Activated CD4-positive, alpha-beta memory T cell treated with anti-CD3 and anti-CD28 coated beads, Interleukin-2, amount 10 ng/mL, durations not matched to agents 7 days and 5 days (primary cell): ENCODE measurements at regions not wholly inside any gene's neighbourhood (a gene's known extent, or its start where the extent isn't known, plus 50 kb on each side); places are given as distances from the start of the nearest gene placed in this dataset.

Source experiments
- CTCF ChIA-PET: fragments of 350-600 bp; sonication (Branson Sonifier 250); formaldehyde crosslinking; loops from one replicate; lab custom pipeline; 2021; ENCODE audit warnings: antibody characterized with exemption, inconsistent platforms; lab: Charles Lee
- POLR2A ChIA-PET: fragments of 350-600 bp; sonication (Branson Sonifier 250); formaldehyde crosslinking; loops from one replicate; lab custom pipeline; 2021; ENCODE audit warnings: antibody characterized with exemption; lab: Charles Lee
- DNase-seq: peaks from one replicate; pipeline ENCODE4 v3.0.0-alpha.2; 2020
- H3K27ac Mint-ChIP-seq: one replicate; pipeline ENCODE4 v1.8.0; 2021; ENCODE audit warnings: mild to moderate bottlenecking, mixed read lengths
- H3K27me3 Mint-ChIP-seq: one replicate; pipeline ENCODE4 v1.8.0; 2021; ENCODE audit warnings: mixed read lengths
- H3K36me3 Mint-ChIP-seq: one replicate; pipeline ENCODE4 v1.8.0; 2021; ENCODE audit warnings: low read depth, mixed read lengths
- H3K4me1 Mint-ChIP-seq: one replicate; pipeline ENCODE4 v1.8.0; 2021; ENCODE audit warnings: mixed read lengths
- H3K4me3 Mint-ChIP-seq: one replicate; pipeline ENCODE4 v1.8.0; 2021; ENCODE audit warnings: mild to moderate bottlenecking, mixed read lengths
- H3K9me3 Mint-ChIP-seq: one replicate; pipeline ENCODE4 v1.8.0; 2021; ENCODE audit warnings: mixed read lengths

DNA sequence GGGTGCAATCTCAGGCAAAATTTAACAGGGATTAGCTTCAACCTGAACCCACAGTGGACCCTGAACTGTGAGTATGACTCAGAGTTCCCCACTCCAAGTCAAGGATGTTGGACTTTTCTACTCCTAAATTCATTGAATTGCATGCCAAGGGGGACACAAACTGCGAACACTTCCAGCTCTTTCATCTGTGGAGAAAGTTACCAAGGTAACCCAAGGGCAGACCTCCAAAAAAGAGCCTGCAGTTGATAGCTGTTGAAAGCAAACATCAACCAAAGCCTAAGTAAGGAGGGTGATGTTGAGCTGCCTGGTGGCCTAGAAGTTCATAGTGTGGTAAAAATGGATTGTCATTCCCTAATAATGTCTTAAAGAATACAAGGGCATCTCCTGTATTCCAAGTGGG, 1242.9 kb downstream of the C4orf33 start:
- CTCF ChIA-PET = no interaction called here
- POLR2A ChIA-PET = no interaction called here
- no peaks in the 10 kb centered on the region for H3K36me3 Mint-ChIP-seq

DNA sequence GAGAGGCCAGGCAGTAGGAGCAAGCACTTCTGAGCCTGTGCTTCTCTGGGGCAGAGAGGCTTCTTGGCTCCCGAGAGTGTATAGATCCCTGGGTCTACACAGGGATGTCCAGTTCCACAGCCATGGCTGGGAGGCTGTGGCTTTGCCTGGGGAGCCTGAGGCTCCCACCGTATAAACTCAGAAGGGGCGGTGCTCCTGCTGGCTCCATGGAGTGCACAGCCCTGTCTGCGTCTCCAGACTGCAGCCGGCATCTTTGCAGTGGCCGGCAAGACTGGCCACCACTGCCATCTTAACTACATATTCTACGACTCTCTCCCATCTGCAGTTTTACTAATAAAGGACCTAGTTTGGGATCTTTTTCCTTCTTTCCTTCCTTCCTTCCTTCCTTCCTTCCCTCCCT, 1253.8 kb downstream of the C4orf33 start:
- Mint-ChIP-seq H3K4me1 (no peaks in the 10 kb centered on the region), H3K36me3 (no peaks in the 10 kb centered on the region), H3K27ac (no peak overlapping the region), H3K4me3 (no peak overlapping the region), H3K9me3 (no peaks in the 10 kb centered on the region), H3K27me3 (no peaks in the 10 kb centered on the region)
- DNase-seq = no peak
- ChIA-PET POLR2A (no interaction called here), CTCF (no interaction called here)

More for the DNA sequence above, 1242.9 kb downstream of the C4orf33 start:
- no peak for DNase-seq
- Mint-ChIP-seq H3K27ac (no peak overlapping the region), H3K4me1 (no peaks in the 10 kb centered on the region), H3K9me3 (no peaks in the 10 kb centered on the region), H3K4me3 (no peak overlapping the region), H3K27me3 (no peaks in the 10 kb centered on the region)

DNA sequence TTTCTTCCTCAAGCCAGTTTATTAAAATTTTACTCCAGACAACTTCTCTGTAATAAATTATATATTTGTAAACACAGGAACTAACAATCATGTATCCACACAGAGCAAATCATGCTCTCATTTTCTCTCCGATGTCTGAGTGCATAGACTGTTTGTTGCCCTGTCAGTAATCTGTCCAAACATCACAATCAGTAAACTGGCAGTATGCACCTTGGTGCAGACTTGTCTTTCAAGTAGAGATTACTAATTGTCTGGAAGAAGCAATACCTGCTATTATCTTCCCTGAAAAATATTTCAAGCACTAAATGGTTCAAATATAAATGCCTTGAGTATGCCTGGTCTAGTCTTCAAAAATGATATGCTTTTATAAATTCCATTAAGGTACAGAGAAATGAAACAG, 1260.9 kb downstream of the C4orf33 start:
- ChIA-PET CTCF (no interaction called here), POLR2A (no interaction called here)
- H3K4me3 Mint-ChIP-seq = no peak overlapping the region
- no peak overlapping the region for H3K27ac Mint-ChIP-seq
- H3K27me3 Mint-ChIP-seq = no peaks in the 10 kb centered on the region
- H3K4me1 Mint-ChIP-seq = no peaks in the 10 kb centered on the region
- no peak for DNase-seq
- H3K9me3 Mint-ChIP-seq = no peaks in the 10 kb centered on the region
- H3K36me3 Mint-ChIP-seq = no peaks in the 10 kb centered on the region

DNA sequence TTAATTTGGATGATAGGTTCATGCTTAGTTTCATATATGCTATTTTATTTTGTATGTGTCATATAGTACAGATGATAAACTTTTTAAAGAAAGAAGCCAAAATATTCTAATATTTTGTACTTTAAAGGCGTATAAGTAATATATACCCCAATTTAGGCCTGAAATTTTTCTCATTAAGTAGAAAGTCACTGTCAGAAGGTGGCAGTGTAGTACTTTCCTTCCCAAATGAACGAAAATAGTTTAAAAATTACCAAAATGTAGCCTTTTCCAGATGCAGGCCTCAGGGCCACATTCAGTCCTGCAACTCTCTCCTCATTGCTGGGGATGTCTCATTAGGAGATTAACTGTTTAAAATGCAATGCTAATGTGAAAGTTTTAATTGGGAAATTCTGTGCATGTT, 1263.6 kb downstream of the C4orf33 start:
- Mint-ChIP-seq H3K4me3 (no peak overlapping the region), H3K27ac (no peak overlapping the region), H3K9me3 (no peaks in the 10 kb centered on the region), H3K36me3 (no peaks in the 10 kb centered on the region), H3K27me3 (no peaks in the 10 kb centered on the region), H3K4me1 (no peaks in the 10 kb centered on the region)
- ChIA-PET CTCF (no interaction called here), POLR2A (no interaction called here)
- DNase-seq = no peak

DNA sequence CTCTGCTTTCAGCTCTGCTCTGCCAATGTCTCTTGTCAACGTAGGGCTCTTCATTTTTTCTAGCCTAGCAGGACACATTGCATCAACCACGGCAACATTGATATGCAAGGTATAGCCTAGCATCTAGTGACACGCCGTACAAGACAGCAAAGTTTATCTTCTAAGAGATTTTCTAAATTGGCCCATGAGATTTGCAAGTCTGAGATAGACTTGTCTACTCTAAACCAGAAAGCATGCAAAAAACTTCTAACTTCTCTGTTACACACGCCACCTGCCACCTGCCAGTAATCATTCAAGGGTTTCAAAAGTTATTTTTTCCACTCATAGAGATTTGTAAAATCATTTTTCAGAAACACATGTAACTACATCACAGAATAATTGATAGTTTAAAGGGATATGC, 1265.7 kb downstream of the C4orf33 start:
- H3K36me3 Mint-ChIP-seq = no peaks in the 10 kb centered on the region
- H3K9me3 Mint-ChIP-seq = no peaks in the 10 kb centered on the region
- H3K4me1 Mint-ChIP-seq = no peaks in the 10 kb centered on the region
- H3K27ac Mint-ChIP-seq = no peak overlapping the region
- DNase-seq = no peak
- ChIA-PET CTCF (no interaction called here), POLR2A (no interaction called here)
- no peaks in the 10 kb centered on the region for H3K27me3 Mint-ChIP-seq
- H3K4me3 Mint-ChIP-seq = no peak overlapping the region

DNA sequence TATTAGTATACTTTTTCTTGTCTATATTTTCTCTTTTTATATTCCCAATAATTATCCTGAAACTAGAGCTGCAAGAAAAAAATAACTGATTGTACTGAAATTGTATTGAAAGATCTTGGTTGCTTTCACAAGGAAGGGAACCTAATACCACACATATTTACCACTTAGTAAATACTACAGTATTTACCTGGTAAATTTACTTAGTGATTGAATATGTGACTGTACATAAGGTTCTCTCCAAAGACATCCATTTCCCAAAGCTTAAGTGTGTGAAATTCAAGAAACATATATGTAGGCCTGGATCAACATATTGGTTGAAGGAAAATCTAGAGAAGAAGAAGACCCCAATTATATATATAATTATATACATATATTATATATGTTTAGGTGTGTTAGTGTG, 1272.7 kb downstream of the C4orf33 start:
- POLR2A ChIA-PET = no interaction called here
- no peak overlapping the region for H3K4me3 Mint-ChIP-seq
- no peaks in the 10 kb centered on the region for H3K27me3 Mint-ChIP-seq
- H3K27ac Mint-ChIP-seq = no peak overlapping the region
- H3K36me3 Mint-ChIP-seq = no peaks in the 10 kb centered on the region
- CTCF ChIA-PET = no interaction called here
- H3K4me1 Mint-ChIP-seq = no peaks in the 10 kb centered on the region
- no peaks in the 10 kb centered on the region for H3K9me3 Mint-ChIP-seq
- no peak for DNase-seq

DNA sequence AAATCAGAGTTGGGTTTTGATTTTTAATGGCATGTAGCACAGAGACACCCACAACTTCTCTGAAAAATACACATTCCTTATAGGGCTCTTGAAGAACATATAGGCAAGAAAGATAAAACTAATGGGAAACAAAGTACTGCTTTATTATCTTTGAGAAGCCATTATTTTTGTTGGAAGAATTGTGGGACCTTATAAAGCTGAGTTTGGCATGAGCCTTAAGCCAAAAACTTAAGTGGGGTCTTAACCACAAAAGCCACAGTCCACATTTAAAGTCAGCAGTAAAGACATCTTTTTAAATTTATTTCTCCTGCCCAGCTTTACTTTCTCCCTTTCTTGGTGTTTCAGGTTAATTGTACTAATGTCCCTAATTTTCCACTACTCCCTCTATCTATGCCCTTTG, 1297.3 kb downstream of the C4orf33 start:
- no peak overlapping the region for H3K27ac Mint-ChIP-seq
- ChIA-PET CTCF (no interaction called here), POLR2A (no interaction called here)
- H3K4me3 Mint-ChIP-seq = no peak overlapping the region
- H3K36me3 Mint-ChIP-seq = no peaks in the 10 kb centered on the region
- no peak for DNase-seq
- H3K4me1 Mint-ChIP-seq = no peaks in the 10 kb centered on the region
- H3K9me3 Mint-ChIP-seq = no peaks in the 10 kb centered on the region
- no peaks in the 10 kb centered on the region for H3K27me3 Mint-ChIP-seq

DNA sequence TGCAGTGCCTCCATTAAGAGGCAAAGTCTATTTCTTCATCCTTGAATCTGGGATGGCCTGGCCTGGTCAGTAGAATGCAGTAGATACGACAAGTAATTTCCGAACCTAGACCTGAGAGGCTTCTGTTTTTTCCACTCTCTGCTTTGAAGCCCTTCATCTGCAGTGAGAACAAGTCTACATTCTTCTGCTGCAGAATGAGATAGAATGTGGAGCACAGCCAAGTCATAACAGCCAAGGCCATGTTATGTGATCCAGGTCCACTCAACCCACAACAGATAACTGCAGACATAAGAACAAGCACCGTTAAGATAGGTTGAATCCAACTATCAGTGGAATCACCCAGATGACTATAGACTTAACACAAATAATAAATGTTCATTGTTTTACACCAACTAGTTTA, 1297.7 kb downstream of the C4orf33 start:
- ChIA-PET CTCF (no interaction called here), POLR2A (no interaction called here)
- Mint-ChIP-seq H3K36me3 (no peaks in the 10 kb centered on the region), H3K4me1 (no peaks in the 10 kb centered on the region), H3K27me3 (no peaks in the 10 kb centered on the region), H3K9me3 (no peaks in the 10 kb centered on the region), H3K27ac (no peak overlapping the region), H3K4me3 (no peak overlapping the region)
- DNase-seq = no peak

DNA sequence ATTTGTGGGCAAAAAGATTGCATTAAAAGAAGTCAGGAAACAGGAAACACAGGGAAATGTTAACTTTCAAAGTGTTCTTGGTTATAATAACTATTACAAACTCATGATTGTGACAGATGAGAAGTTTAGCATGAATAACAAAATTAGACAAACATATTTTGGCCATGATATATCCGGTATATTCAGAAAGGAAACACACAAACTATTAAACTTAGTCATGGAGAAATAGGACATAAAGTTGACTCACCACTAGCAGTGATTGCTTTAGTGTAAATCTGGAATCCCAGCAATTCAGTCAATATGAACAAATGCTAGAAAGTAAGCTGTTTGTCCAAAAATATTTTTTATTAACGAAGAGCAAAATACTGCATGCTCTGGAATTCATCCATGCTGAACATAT, 1299.9 kb downstream of the C4orf33 start:
- no peak for DNase-seq
- no peak overlapping the region for H3K27ac Mint-ChIP-seq
- ChIA-PET CTCF (no interaction called here), POLR2A (no interaction called here)
- peaks cover 4% of the 10 kb centered on the region for H3K9me3 Mint-ChIP-seq
- no peaks in the 10 kb centered on the region for H3K36me3 Mint-ChIP-seq
- H3K27me3 Mint-ChIP-seq = no peaks in the 10 kb centered on the region
- H3K4me1 Mint-ChIP-seq = no peaks in the 10 kb centered on the region
- no peak overlapping the region for H3K4me3 Mint-ChIP-seq

DNA sequence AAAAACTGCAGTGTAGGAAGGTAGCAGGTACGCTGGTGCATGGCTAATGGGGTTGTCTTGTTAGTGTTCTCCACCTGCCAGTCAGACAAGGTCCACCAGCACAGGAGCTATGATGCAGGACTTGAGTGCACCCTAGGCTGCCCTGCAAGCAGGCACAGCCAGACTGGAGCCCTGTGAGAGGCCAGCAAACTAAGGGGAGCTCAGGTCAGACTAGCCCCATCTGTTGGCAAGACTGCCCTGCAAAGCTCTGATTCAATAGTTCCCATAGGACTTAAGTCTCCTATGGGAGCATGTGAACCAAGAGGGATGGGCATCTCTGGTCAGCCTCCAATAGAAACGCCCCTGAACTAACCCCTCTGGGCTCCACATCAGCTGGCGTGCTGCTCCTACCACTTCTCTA, 1307.3 kb downstream of the C4orf33 start:
- DNase-seq = no peak
- Mint-ChIP-seq H3K4me3 (no peak overlapping the region), H3K36me3 (no peaks in the 10 kb centered on the region), H3K4me1 (no peaks in the 10 kb centered on the region), H3K27me3 (no peaks in the 10 kb centered on the region), H3K9me3 (peaks cover 4% of the 10 kb centered on the region), H3K27ac (no peak overlapping the region)
- CTCF ChIA-PET = no interaction called here
- POLR2A ChIA-PET = no interaction called here

DNA sequence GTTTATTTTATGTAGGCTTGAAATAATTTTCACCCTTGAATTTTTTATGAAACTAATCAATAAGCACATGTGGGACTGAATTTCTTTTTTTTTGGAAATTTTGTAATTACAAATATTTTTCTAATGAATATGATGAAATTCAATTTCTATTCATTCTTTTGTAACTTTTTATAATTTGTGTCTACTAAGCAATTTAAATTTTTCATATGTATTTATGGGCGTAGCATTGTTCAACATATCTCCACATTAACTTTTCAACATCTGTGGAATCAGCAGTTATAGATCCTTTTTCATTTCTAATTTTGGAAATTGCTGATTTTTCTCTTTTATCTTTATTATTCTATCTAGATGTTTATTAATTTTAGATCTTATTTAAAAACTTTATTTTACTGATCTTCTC, 1320.3 kb downstream of the C4orf33 start:
- Mint-ChIP-seq H3K27ac (no peak overlapping the region), H3K4me1 (no peaks in the 10 kb centered on the region), H3K4me3 (no peak overlapping the region), H3K36me3 (no peaks in the 10 kb centered on the region), H3K9me3 (peaks cover 6% of the 10 kb centered on the region), H3K27me3 (no peaks in the 10 kb centered on the region)
- CTCF ChIA-PET = no interaction called here
- no peak for DNase-seq
- POLR2A ChIA-PET = no interaction called here

DNA sequence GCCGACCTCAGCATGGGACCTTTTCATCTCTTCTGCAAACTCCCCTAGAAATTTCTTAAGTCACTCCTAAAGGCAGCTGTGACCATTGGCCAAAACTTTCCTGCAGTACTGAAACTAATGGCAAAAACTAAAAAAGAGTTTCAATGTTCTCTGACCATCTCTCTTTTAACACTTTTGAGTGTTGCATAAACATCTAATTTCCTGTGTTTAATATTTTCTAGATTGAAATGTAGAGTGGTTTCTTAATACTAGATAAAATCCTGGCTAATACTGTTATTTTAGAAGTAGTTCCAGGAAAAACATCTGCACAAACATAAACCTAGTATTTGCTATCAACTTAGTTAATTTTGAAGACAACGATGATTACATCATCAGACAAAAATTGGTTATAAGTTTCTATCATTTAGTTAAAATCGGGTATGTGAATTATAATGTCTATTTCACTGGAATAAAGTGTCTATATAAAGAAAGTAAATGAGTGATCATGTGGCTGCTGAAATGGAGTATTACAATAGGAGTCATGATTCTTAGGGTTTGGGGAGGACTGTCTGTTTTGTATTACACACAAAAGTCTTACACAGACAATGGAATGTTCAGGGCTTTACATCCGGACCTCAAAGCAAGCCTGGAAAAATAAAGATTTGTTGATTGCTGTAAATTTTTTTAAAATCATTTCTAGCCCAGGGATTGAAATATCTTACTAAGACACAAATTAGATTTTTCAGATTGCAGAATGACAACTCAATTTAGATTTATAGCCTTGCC, 1323.4 kb downstream of the C4orf33 start:
- Mint-ChIP-seq H3K27me3 (no peaks in the 10 kb centered on the region), H3K9me3 (peaks cover 2% of the 10 kb centered on the region), H3K36me3 (no peaks in the 10 kb centered on the region), H3K4me1 (no peaks in the 10 kb centered on the region), H3K27ac (no peak overlapping the region), H3K4me3 (no peak overlapping the region)
- DNase-seq = no peak
- POLR2A ChIA-PET = no interaction called here
- CTCF ChIA-PET = no interaction called here

DNA sequence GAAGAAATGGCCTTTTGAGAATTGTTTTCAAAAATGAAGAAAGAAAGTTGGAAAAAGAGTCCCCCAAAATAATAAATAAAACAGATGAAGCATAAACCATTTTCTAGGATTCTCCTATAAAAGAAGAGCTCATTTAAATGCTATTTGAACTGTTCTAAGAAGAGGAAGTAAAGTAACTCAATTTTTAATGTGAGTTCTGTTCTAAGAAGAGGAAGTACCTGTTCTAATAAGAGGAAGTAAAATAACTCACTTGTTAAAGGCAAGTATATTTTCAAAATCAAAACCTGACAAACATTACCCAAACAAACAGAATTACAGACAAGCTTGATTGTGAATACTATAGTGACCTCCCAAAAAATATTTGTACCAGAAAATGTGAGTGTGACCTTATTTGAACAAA, 1326.3 kb downstream of the C4orf33 start:
- H3K9me3 Mint-ChIP-seq = peaks cover 5% of the 10 kb centered on the region
- no peak overlapping the region for H3K27ac Mint-ChIP-seq
- H3K4me3 Mint-ChIP-seq = no peak overlapping the region
- CTCF ChIA-PET = no interaction called here
- DNase-seq = no peak
- POLR2A ChIA-PET = no interaction called here
- no peaks in the 10 kb centered on the region for H3K4me1 Mint-ChIP-seq
- H3K36me3 Mint-ChIP-seq = no peaks in the 10 kb centered on the region
- H3K27me3 Mint-ChIP-seq = no peaks in the 10 kb centered on the region

DNA sequence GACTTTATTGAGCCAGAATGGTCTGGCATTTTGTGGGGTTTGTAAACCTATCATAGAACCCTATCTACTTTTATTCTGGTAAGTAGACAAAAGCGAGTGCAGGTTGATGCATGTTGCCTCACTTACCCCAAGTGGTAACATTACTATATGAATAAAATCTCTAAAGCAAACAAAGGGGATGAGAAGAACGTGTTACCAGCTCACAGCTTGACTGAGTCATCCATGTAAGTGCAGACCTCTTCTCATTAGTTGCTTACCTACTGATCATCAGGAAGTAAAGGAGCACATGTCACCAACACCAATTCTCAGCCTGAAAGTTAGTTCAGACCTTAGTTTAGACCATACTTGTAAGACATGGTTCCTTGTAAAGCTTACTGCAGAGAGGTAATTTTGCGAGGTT, 1328.3 kb downstream of the C4orf33 start:
- DNase-seq = no peak
- Mint-ChIP-seq H3K4me1 (no peaks in the 10 kb centered on the region), H3K36me3 (no peaks in the 10 kb centered on the region), H3K9me3 (peaks cover 3% of the 10 kb centered on the region), H3K27ac (no peak overlapping the region), H3K4me3 (no peak overlapping the region), H3K27me3 (no peaks in the 10 kb centered on the region)
- CTCF ChIA-PET = no interaction called here
- POLR2A ChIA-PET = no interaction called here
